HEK293 (cell line): ENCODE measurements at regions not wholly inside any gene's neighbourhood (a gene's known extent, or its start where the extent isn't known, plus 50 kb on each side); places are given as distances from the start of the nearest gene placed in this dataset.

Source experiments
- CTCF ChIA-PET: fragments of 350-600 bp; formaldehyde crosslinking; extraction: SDS; loops from one replicate; lab custom pipeline; 2021; ENCODE audit warnings: antibody characterized with exemption; lab: Yijun Ruan, JAX
- POLR2A ChIA-PET: fragments of 300-600 bp; formaldehyde crosslinking; extraction: SDS; loops from one replicate; lab custom pipeline; 2020; ENCODE audit warnings: antibody characterized with exemption, inconsistent platforms; lab: Yijun Ruan, JAX
- H3K27ac ChIP-seq: fragments of 200-500 bp; sonication (Bioruptor generic); 2 replicates; pipeline ENCODE4 v1.5.1; 2014; ENCODE audit warnings: low read depth, low read length, control low read depth, inconsistent platforms; ENCODE audit errors: extremely low read depth
- H3K36me3 ChIP-seq, 2 experiments: fragments of 200-500 bp in 1 of 2; sonication (Bioruptor generic) in 1 of 2; 1 replicate in 1 of 2; 2 replicates in 1 of 2; pipeline ENCODE4 v1.5.1; 2014 to 2017; ENCODE audit warnings: inconsistent platforms in 2 of 2, low read length in 2 of 2; ENCODE audit not compliant: control insufficient read depth in 2 of 2, insufficient read depth in 1 of 2
- H3K4me1 ChIP-seq: fragments of 200-500 bp; sonication (Bioruptor generic); 2 replicates; pipeline ENCODE4 v1.5.1; 2014; ENCODE audit warnings: mild to moderate bottlenecking, low read length, inconsistent platforms; ENCODE audit not compliant: control insufficient read depth, insufficient read depth
- H3K4me3 ChIP-seq: 2 replicates; pipeline ENCODE4 v1.5.1; 2011; ENCODE audit warnings: low read depth, mild to moderate bottlenecking, control low read depth, low read length, moderate library complexity
- H3K9me3 ChIP-seq: fragments of 200-500 bp; sonication (Bioruptor generic); 2 replicates; pipeline ENCODE4 v1.5.1; 2014; ENCODE audit warnings: low read depth, low read length, inconsistent platforms; ENCODE audit not compliant: control insufficient read depth, insufficient read depth
- GLI2 ChIP-seq: fragments of 450-650 bp; formaldehyde crosslinking; IDR thresholded peaks from 2 replicates; pipeline ENCODE4; 2017; ENCODE audit warnings: missing biosample characterization, missing genetic modification characterization, low read depth, borderline replicate concordance
- KLF7 ChIP-seq: fragments of 450-650 bp; formaldehyde crosslinking; IDR thresholded peaks from 2 replicates; pipeline ENCODE4 v1.5.1; 2016; ENCODE audit warnings: missing biosample characterization, missing genetic modification characterization, borderline replicate concordance
- TRIM28 ChIP-seq: IDR thresholded peaks from 2 replicates; pipeline ENCODE4 v1.6.1; 2011; ENCODE audit warnings: low read length, control low read depth, borderline replicate concordance
- YY2 ChIP-seq: fragments of 450-650 bp; formaldehyde crosslinking; IDR thresholded peaks from 2 replicates; pipeline ENCODE4 v1.5.1; 2016; ENCODE audit warnings: missing biosample characterization, missing genetic modification characterization
- ZBTB17 ChIP-seq: fragments of 450-650 bp; formaldehyde crosslinking; IDR thresholded peaks from 2 replicates; pipeline ENCODE4 v1.5.1; 2016; ENCODE audit warnings: missing biosample characterization, missing genetic modification characterization
- ZIC2 ChIP-seq: fragments of 450-650 bp; formaldehyde crosslinking; IDR thresholded peaks from 2 replicates; pipeline ENCODE4 v1.5.1; 2016; ENCODE audit warnings: missing biosample characterization, missing genetic modification characterization
- ZNF169 ChIP-seq: fragments of 450-650 bp; formaldehyde crosslinking; IDR thresholded peaks from 2 replicates; pipeline ENCODE4 v1.5.1; 2016; ENCODE audit warnings: missing biosample characterization, missing genetic modification characterization
- ZNF23 ChIP-seq: fragments of 450-650 bp; formaldehyde crosslinking; IDR thresholded peaks from 2 replicates; pipeline ENCODE4 v1.5.1; 2016; ENCODE audit warnings: missing biosample characterization, missing genetic modification characterization, borderline replicate concordance
- ZNF292 ChIP-seq: fragments of 450-650 bp; formaldehyde crosslinking; IDR thresholded peaks from 2 replicates; pipeline ENCODE4 v1.5.1; 2016; ENCODE audit warnings: low read depth, missing biosample characterization, missing genetic modification characterization, borderline replicate concordance
- ZNF366 ChIP-seq: fragments of 450-650 bp; formaldehyde crosslinking; conservative IDR thresholded peaks from 2 replicates; pipeline ENCODE4 v1.5.1; 2016; ENCODE audit warnings: missing biosample characterization, missing genetic modification characterization
- ZNF391 ChIP-seq: fragments of 450-650 bp; formaldehyde crosslinking; IDR thresholded peaks from 2 replicates; pipeline ENCODE4 v1.5.1; 2016; ENCODE audit warnings: low read depth, missing biosample characterization, missing genetic modification characterization, borderline replicate concordance
- ZNF404 ChIP-seq: fragments of 450-650 bp; formaldehyde crosslinking; IDR thresholded peaks from 2 replicates; pipeline ENCODE4 v1.5.1; 2017; ENCODE audit warnings: missing biosample characterization, missing genetic modification characterization
- ZNF433 ChIP-seq: fragments of 450-650 bp; formaldehyde crosslinking; IDR thresholded peaks from 2 replicates; pipeline ENCODE4 v1.5.1; 2016; ENCODE audit warnings: missing biosample characterization, missing genetic modification characterization, low read depth
- ZNF501 ChIP-seq: fragments of 450-650 bp; formaldehyde crosslinking; IDR thresholded peaks from 2 replicates; pipeline ENCODE4 v1.5.1; 2016; ENCODE audit warnings: missing biosample characterization, missing genetic modification characterization
- ZNF560 ChIP-seq: fragments of 450-650 bp; formaldehyde crosslinking; IDR thresholded peaks from 2 replicates; pipeline ENCODE4 v1.5.1; 2017; ENCODE audit warnings: missing biosample characterization, missing genetic modification characterization, borderline replicate concordance
- ZNF571 ChIP-seq: fragments of 450-650 bp; formaldehyde crosslinking; IDR thresholded peaks from 2 replicates; pipeline ENCODE4 v1.5.0; 2017; ENCODE audit warnings: missing biosample characterization, missing genetic modification characterization
- ZNF585B ChIP-seq: fragments of 450-650 bp; formaldehyde crosslinking; IDR thresholded peaks from 2 replicates; pipeline ENCODE4 v1.5.1; 2016; ENCODE audit warnings: missing biosample characterization, missing genetic modification characterization
- ZSCAN16 ChIP-seq: fragments of 450-650 bp; formaldehyde crosslinking; IDR thresholded peaks from 2 replicates; pipeline ENCODE4 v1.5.1; 2016; ENCODE audit warnings: missing biosample characterization, missing genetic modification characterization

GRCh38 chr14:101402936-101403660 lies 158.2 kb upstream of the DIO3 start:
- ChIA-PET POLR2A (no interaction called here), CTCF (no interaction called here)
- TF ChIP-seq ZNF571 = no peak
- no peak overlapping the region for H3K27ac ChIP-seq
- no peaks in the 10 kb centered on the region for H3K36me3 ChIP-seq
- H3K9me3 ChIP-seq = no peaks in the 10 kb centered on the region
- H3K4me3 ChIP-seq = no peak overlapping the region
- no peaks in the 10 kb centered on the region for H3K4me1 ChIP-seq

GRCh38 chr14:101404426-101405170 lies 156.7 kb upstream of the DIO3 start:
- POLR2A ChIA-PET = no interaction called here
- TF ChIP-seq ZNF433 (tag by site-specific recombination) = no peak
- TF ChIP-seq ZNF292 (tag by site-specific recombination) = no peak
- TF ChIP-seq GLI2 = no peak
- TF ChIP-seq TRIM28 = no peak
- TF ChIP-seq ZNF169 (tag by site-specific recombination) = no peak
- no peak for TF ChIP-seq ZNF404 (tag by site-specific recombination)
- TF ChIP-seq ZIC2 (tag by site-specific recombination) = no peak
- TF ChIP-seq YY2 (tag by site-specific recombination) = no peak
- TF ChIP-seq ZNF366 (tag by site-specific recombination) = no peak
- no peak for TF ChIP-seq ZNF560 (tag by site-specific recombination)
- TF ChIP-seq ZNF23 = no peak
- TF ChIP-seq KLF7 (tag by site-specific recombination) = no peak
- TF ChIP-seq, all 188 proteins: peak for 0
- H3K4me3 ChIP-seq = no peak overlapping the region
- no peak overlapping the region for H3K27ac ChIP-seq
- no peaks in the 10 kb centered on the region for H3K4me1 ChIP-seq
- H3K9me3 ChIP-seq = no peaks in the 10 kb centered on the region
- no peaks in the 10 kb centered on the region for H3K36me3 ChIP-seq
- CTCF ChIA-PET = no interaction called here

DNA sequence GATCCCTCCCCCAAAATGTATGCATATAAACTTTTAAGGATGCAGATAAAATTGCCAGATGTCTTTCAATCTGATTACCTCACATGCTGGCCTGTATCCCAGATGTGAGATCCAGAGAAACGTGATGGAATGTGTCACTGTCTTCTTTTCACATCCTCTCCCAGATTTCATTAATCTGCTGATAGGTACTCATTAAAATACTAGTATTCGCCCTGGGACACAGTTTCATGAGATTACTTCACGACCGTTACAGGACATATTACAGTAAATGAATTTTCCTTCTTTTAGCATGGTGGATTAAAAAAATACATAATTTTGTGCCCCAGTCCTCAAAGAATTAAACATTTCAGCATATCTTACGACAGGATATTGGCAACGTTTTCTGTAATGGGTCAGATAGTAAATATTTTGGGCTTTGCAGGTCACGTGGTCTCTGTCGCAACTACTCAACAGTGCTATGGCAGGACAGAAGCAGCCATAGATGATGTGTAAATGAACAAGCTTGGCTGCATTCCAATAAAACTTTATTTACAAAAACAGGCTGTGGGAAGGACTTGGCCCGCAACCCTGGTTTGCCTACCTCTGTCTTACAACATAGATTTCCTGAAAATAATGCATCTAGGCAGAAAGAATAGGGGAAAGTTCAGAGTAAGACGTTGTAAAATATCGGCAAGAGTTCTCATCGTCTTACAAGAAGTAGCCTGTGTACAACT lies 156.0 kb upstream of the DIO3 start:
- ChIA-PET CTCF (no interaction called here), POLR2A (no interaction called here)
- no peaks in the 10 kb centered on the region for H3K36me3 ChIP-seq
- H3K9me3 ChIP-seq = no peaks in the 10 kb centered on the region
- no peaks in the 10 kb centered on the region for H3K4me1 ChIP-seq
- no peak overlapping the region for H3K27ac ChIP-seq
- no peak overlapping the region for H3K4me3 ChIP-seq
- TF ChIP-seq ZNF391 = no peak
- TF ChIP-seq ZBTB17 (tag by site-specific recombination) = no peak

DNA sequence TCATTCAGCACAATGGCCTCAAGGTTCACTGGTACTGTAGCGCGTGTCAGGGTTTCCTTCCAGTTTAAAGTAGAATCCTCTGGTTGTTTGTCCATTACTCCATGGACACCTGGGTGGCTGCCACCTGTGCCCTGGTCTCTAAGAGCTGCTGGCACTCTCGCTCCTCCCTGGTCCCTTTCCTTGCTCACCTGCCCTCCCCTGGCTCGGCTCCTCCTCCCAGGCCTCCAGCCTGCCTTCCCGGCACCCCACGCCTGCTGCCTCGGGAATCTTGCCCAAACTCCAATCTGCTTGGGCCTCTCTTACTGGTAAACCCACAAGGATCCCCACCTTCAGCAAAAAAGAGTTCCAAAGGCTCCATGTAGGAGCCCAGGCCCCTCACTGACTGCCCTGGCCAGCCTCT lies 154.4 kb upstream of the DIO3 start:
- H3K4me1 ChIP-seq = no peaks in the 10 kb centered on the region
- H3K4me3 ChIP-seq = no peak overlapping the region
- TF ChIP-seq KLF7 (tag by site-specific recombination) = no peak
- TF ChIP-seq ZSCAN16 = no peak
- TF ChIP-seq ZNF585B (tag by site-specific recombination) = no peak
- TF ChIP-seq ZNF501 = no peak
- TF ChIP-seq ZNF169 (tag by site-specific recombination) = no peak
- no peaks in the 10 kb centered on the region for H3K9me3 ChIP-seq
- ChIA-PET POLR2A (no interaction called here), CTCF (no interaction called here)
- no peaks in the 10 kb centered on the region for H3K36me3 ChIP-seq
- no peak overlapping the region for H3K27ac ChIP-seq
